Lower leg skin (tissue), 4 donors: ENCODE measurements at regions not wholly inside any gene's neighbourhood (a gene's known extent, or its start where the extent isn't known, plus 50 kb on each side); places are given as distances from the start of the nearest gene placed in this dataset.

Experiments
- DNase-seq, 2 donors: peaks; one replicate each; pipeline ENCODE4 v3.0.0-alpha.2; 2019; ENCODE audit warnings: low spot score in 2 of 2
- H3K4me3 ChIP-seq: fragments of 200-600 bp; sonication (generic); 2 replicates; pipeline ENCODE4 v1.5.1; 2017; ENCODE audit warnings: mild to moderate bottlenecking, low read depth; ENCODE audit not compliant: poor library complexity, severe bottlenecking
- CTCF ChIP-seq, 3 donors: fragments of 450-650 bp; IDR thresholded peaks; one replicate each; pipeline ENCODE4 v1.5.1; 2016; ENCODE audit warnings: antibody characterized with exemption in 3 of 3, mild to moderate bottlenecking in 3 of 3, moderate library complexity in 2 of 3
- POLR2A ChIP-seq, 2 donors: fragments of 450-650 bp; IDR thresholded peaks; one replicate each; pipeline ENCODE4 v1.6.1; 2016 to 2017; ENCODE audit warnings: antibody characterized with exemption in 2 of 2, mild to moderate bottlenecking in 1 of 2, moderate library complexity in 1 of 2
- WGBS, 2 donors: methylation state at CpG; one replicate each; pipeline ENCODE4 v1.1.5; 2018; 5-methylcytosine and 5-hydroxymethylcytosine counted together
- intact Hi-C: fragments of 100-400 bp; cut with DNase I; formaldehyde crosslinking; loops from one replicate; pipeline ENCODE4 v1.15.0; 2023; ENCODE audit warnings: low total_unique reads

GRCh38 chr6:128720891-128721290, 162.0 kb upstream of the LAMA2 start:
- TF ChIP-seq POLR2A (IDR thresholded peaks at IDR 0.05) = no peak
- no peak for TF ChIP-seq CTCF (IDR thresholded peaks at IDR 0.05)
- intact Hi-C loops = no loop called here
- no peak overlapping the region for H3K4me3 ChIP-seq
- WGBS, 2 donors = 83 to 86% methylated on average over 2 of the region's 2 CpGs
- no peak for DNase-seq

- H3K4me3 ChIP-seq = no peak overlapping the region
- intact Hi-C loops = no loop called here
- no peak for DNase-seq
- WGBS, 2 donors = 83 to 86% methylated on average over 3 of the region's 3 CpGs
- TF ChIP-seq CTCF (IDR thresholded peaks at IDR 0.05) (no peak), POLR2A (IDR thresholded peaks at IDR 0.05) (no peak)
Measured at GRCh38 chr6:128719786-128720185, 163.2 kb upstream of the LAMA2 start.

GRCh38 chr6:128713461-128713860, 169.5 kb upstream of the LAMA2 start:
- no peak for DNase-seq
- H3K4me3 ChIP-seq = no peak overlapping the region
- intact Hi-C loops = no loop called here
- TF ChIP-seq CTCF (IDR thresholded peaks at IDR 0.05) (no peak), POLR2A (IDR thresholded peaks at IDR 0.05) (no peak)
- 56 to 65% methylated on average over 2 of the region's 2 CpGs for WGBS, 2 donors

GRCh38 chr6:128712898-128713297, 170.0 kb upstream of the LAMA2 start:
- intact Hi-C loops = no loop called here
- no peak for TF ChIP-seq POLR2A (IDR thresholded peaks at IDR 0.05)
- no peak for TF ChIP-seq CTCF (IDR thresholded peaks at IDR 0.05)
- WGBS, 2 donors = 27% methylated on average over 1 of the region's 1 CpG
- no peak overlapping the region for H3K4me3 ChIP-seq
- no peak for DNase-seq

- DNase-seq = no peak
- TF ChIP-seq POLR2A (IDR thresholded peaks at IDR 0.05) = no peak
Measured at GRCh38 chr6:128711149-128711548, 171.8 kb upstream of the LAMA2 start.

GRCh38 chr6:128710315-128710714, 172.6 kb upstream of the LAMA2 start:
- TF ChIP-seq POLR2A (IDR thresholded peaks at IDR 0.05) (no peak), CTCF (IDR thresholded peaks at IDR 0.05) (no peak)
- 40 to 43% methylated on average over 2 of the region's 2 CpGs for WGBS, 2 donors
- no peak for DNase-seq
- intact Hi-C loops = no loop called here
- no peak overlapping the region for H3K4me3 ChIP-seq

More at GRCh38 chr6:128711149-128711548, 171.8 kb upstream of the LAMA2 start:
- H3K4me3 ChIP-seq = no peak overlapping the region
- intact Hi-C loops = no loop called here
- WGBS, 2 donors = 90 to 91% methylated on average over 3 of the region's 3 CpGs
